ENCODE measurements at regions not wholly inside any gene's neighbourhood (a gene's known extent, or its start where the extent isn't known, plus 50 kb on each side); places are given as distances from the start of the nearest gene placed in this dataset.
A peak's percentile ranks its signal among the peaks of the same experiment; 100 is the strongest.

- Histone ChIP-seq H3K4me3 (no peak overlapping the region), H3K9me3 (no peaks in the 10 kb centered on the region), H3K27ac (peak overlapping the region in 2 of 10 donors; percentile 21 to 32), H3K4me1 (peaks cover 0 to 22% (median 7%) of the 10 kb centered on the region in 9 donors), H3K36me3 (no peaks in the 10 kb centered on the region), H3K27me3 (no peaks in the 10 kb centered on the region)
- peak in 2 of 8 donors; percentile 58 to 67 for ATAC-seq
- intact Hi-C loops (cut with DNase I): no loop called here
- TF ChIP-seq, protein P1, sequence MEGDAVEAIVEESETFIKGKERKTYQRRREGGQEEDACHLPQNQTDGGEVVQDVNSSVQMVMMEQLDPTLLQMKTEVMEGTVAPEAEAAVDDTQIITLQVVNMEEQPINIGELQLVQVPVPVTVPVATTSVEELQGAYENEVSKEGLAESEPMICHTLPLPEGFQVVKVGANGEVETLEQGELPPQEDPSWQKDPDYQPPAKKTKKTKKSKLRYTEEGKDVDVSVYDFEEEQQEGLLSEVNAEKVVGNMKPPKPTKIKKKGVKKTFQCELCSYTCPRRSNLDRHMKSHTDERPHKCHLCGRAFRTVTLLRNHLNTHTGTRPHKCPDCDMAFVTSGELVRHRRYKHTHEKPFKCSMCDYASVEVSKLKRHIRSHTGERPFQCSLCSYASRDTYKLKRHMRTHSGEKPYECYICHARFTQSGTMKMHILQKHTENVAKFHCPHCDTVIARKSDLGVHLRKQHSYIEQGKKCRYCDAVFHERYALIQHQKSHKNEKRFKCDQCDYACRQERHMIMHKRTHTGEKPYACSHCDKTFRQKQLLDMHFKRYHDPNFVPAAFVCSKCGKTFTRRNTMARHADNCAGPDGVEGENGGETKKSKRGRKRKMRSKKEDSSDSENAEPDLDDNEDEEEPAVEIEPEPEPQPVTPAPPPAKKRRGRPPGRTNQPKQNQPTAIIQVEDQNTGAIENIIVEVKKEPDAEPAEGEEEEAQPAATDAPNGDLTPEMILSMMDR (IDR thresholded peaks at IDR 0.05): no peak
- DNase-seq: no peak
- WGBS, 2 donors: 27 to 32% methylated on average over 2 of the region's 2 CpGs
Measured at GRCh38 chr7:16356301-16356958, 64.9 kb downstream of the CRPPA start.

- TF ChIP-seq, protein P1 (IDR thresholded peaks at IDR 0.05): no peak
Measured at GRCh38 chr7:16354573-16354972, 66.8 kb downstream of the CRPPA start.

DNA sequence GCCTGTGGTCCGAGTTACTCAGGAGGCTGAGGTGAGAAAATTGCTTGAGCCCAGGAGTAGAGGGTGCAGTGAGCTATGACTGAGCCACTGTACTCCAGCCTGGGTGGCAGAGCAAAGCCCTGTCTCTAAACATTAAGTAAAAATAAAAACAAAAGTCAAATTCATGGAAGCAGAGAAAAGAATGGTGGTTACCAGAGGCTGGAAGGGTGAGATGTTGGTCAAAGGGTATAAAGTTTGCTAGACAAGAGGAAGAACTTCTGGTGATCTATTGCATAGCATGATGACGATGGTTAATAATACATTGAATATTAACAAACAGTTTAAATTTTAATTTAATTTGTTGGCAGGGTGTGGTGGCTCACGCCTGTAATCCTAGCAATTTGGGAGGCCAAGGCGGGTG is 68.1 kb downstream of the CRPPA start:
- ATAC-seq: no peak
- no peak for DNase-seq
- Histone ChIP-seq H3K27me3 (no peaks in the 10 kb centered on the region), H3K4me3 (no peak overlapping the region), H3K9me3 (peaks cover 0 to 24% (median 9%) of the 10 kb centered on the region in 11 donors), H3K27ac (no peak overlapping the region), H3K36me3 (no peaks in the 10 kb centered on the region), H3K4me1 (peaks cover 0 to 23% (median 7%) of the 10 kb centered on the region in 9 donors)
- TF ChIP-seq, protein P1 (IDR thresholded peaks at IDR 0.05): no peak
- intact Hi-C loops (cut with DNase I): no loop called here
- 71 to 75% methylated on average over 4 of the region's 4 CpGs for WGBS, 2 donors

More at GRCh38 chr7:16354573-16354972, 66.8 kb downstream of the CRPPA start:
- Histone ChIP-seq H3K36me3 (no peaks in the 10 kb centered on the region), H3K4me3 (no peak overlapping the region), H3K9me3 (peaks cover 0 to 18% (median 7%) of the 10 kb centered on the region in 11 donors), H3K4me1 (peaks cover 0 to 22% (median 7%) of the 10 kb centered on the region in 9 donors), H3K27ac (no peak overlapping the region), H3K27me3 (no peaks in the 10 kb centered on the region)
- DNase-seq: no peak
- intact Hi-C loops (cut with DNase I): no loop called here
- 31 to 66% methylated on average over 1 of the region's 1 CpG for WGBS, 2 donors
- ATAC-seq: no peak

- H3K9me3 ChIP-seq: peaks cover 0 to 24% (median 9%) of the 10 kb centered on the region in 11 donors
- no peaks in the 10 kb centered on the region for H3K27me3 ChIP-seq
- H3K36me3 ChIP-seq: no peaks in the 10 kb centered on the region
- 95 to 96% methylated on average over 2 of the region's 2 CpGs for WGBS, 2 donors
- no peak overlapping the region for H3K4me3 ChIP-seq
- TF ChIP-seq, protein P1 (IDR thresholded peaks at IDR 0.05): no peak
- intact Hi-C loops (cut with DNase I): no loop called here
- ATAC-seq: no peak
- H3K27ac ChIP-seq: no peak overlapping the region
- no peak for DNase-seq
- H3K4me1 ChIP-seq: peaks cover 0 to 27% (median 10%) of the 10 kb centered on the region in 9 donors
Measured at GRCh38 chr7:16350634-16351033, 70.7 kb downstream of the CRPPA start.

Data from heart right ventricle (tissue), 16 donors.